C4-2B (cell line): ENCODE measurements at regions not wholly inside any gene's neighbourhood (a gene's known extent, or its start where the extent isn't known, plus 50 kb on each side); places are given as distances from the start of the nearest gene placed in this dataset.

ENCODE experiments used
- CTCF ChIP-seq: fragments of 450-650 bp; conservative IDR thresholded peaks from 2 replicates; pipeline ENCODE4 v1.5.1; 2017; ENCODE audit warnings: mild to moderate bottlenecking
- ZFX ChIP-seq: fragments of 450-650 bp; IDR thresholded peaks from 2 replicates; pipeline ENCODE4 v1.6.1; 2017

GRCh38 chr13:50370303-50370950 lies 355.2 kb downstream of the KCNRG start:
- TF ChIP-seq CTCF (no peak), ZFX (no peak)
